ENCODE measurements at regions not wholly inside any gene's neighbourhood (a gene's known extent, or its start where the extent isn't known, plus 50 kb on each side); places are given as distances from the start of the nearest gene placed in this dataset.

- Mint-ChIP-seq H3K4me1 (no peaks in the 10 kb centered on the region), H3K36me3 (no peaks in the 10 kb centered on the region), H3K9me3 (no peaks in the 10 kb centered on the region), H3K4me3 (no peak overlapping the region), H3K27me3 (ENCODE audit: low read depth) (no peaks in the 10 kb centered on the region), H3K27ac (no peak overlapping the region)
- TF ChIP-seq JAZF1 (CRISPR knock-in tag; IDR thresholded peaks at IDR 0.05) = no peak
- no peak for TF ChIP-seq TCF7 (CRISPR knock-in tag; IDR thresholded peaks at IDR 0.05; ENCODE audit: low read depth)
- no peak for TF ChIP-seq RELA (CRISPR knock-in tag; IDR thresholded peaks at IDR 0.05; ENCODE audit: borderline replicate concordance)
- no peak for TF ChIP-seq TP53 (CRISPR knock-in tag; IDR thresholded peaks at IDR 0.05)
- no peak for TF ChIP-seq ZNF425 (CRISPR knock-in tag; conservative IDR thresholded peaks at IDR 0.05)
- no peak for TF ChIP-seq FOXJ3 (CRISPR knock-in tag; IDR thresholded peaks at IDR 0.05; ENCODE audit: borderline replicate concordance)
- no peak for TF ChIP-seq E2F4 (CRISPR knock-in tag; IDR thresholded peaks at IDR 0.05; ENCODE audit: borderline replicate concordance, low read depth)
- no peak for TF ChIP-seq ZSCAN18 (CRISPR knock-in tag; IDR thresholded peaks at IDR 0.05)
- no peak for TF ChIP-seq ATF3 (CRISPR knock-in tag; conservative IDR thresholded peaks at IDR 0.05)
- TF ChIP-seq OVOL2 (CRISPR knock-in tag; IDR thresholded peaks at IDR 0.05; ENCODE audit: borderline replicate concordance) = no peak
- no peak for TF ChIP-seq CTCF (IDR thresholded peaks at IDR 0.05)
- no peak for TF ChIP-seq ZBTB21 (CRISPR knock-in tag; IDR thresholded peaks at IDR 0.05; ENCODE audit: borderline replicate concordance)
- TF ChIP-seq ARID4B (CRISPR knock-in tag; IDR thresholded peaks at IDR 0.05; ENCODE audit: borderline replicate concordance) = no peak
- no peak for TF ChIP-seq ATF6 (CRISPR knock-in tag; IDR thresholded peaks at IDR 0.05)
- TF ChIP-seq ZNF232 (CRISPR knock-in tag; IDR thresholded peaks at IDR 0.05) = no peak
- no peak for TF ChIP-seq JUN (CRISPR knock-in tag; IDR thresholded peaks at IDR 0.05)
- no peak for TF ChIP-seq MAX (CRISPR knock-in tag; IDR thresholded peaks at IDR 0.05)
- TF ChIP-seq CDX4 (CRISPR knock-in tag; IDR thresholded peaks at IDR 0.05; ENCODE audit: borderline replicate concordance) = no peak
- DNase-seq (ENCODE audit: low spot score) (no peak), ATAC-seq (no peak)
- ChIA-PET CTCF (no interaction called here), POLR2A (no interaction called here)
Observed at GRCh38 chr3:153495422-153495821, 333.4 kb downstream of the RAP2B start.

Measured in WTC11 (cell line).